ENCODE measurements at regions not wholly inside any gene's neighbourhood (a gene's known extent, or its start where the extent isn't known, plus 50 kb on each side); places are given as distances from the start of the nearest gene placed in this dataset.

GRCh38 chr4:186018261-186018660 is 50.7 kb upstream of the TLR3 start:
- Histone ChIP-seq H3K4me3 (ENCODE audit: control insufficient read depth in 2 of 3, extremely low read depth in 1 of 3, insufficient read depth in 2 of 3, low read depth in 1 of 3, low read length in 3 of 3) (no peak overlapping the region), H3K9ac (ENCODE audit: control insufficient read depth, extremely low read depth, insufficient read depth, low read length) (no peak overlapping the region), H3K79me2 (ENCODE audit: control insufficient read depth, insufficient read depth, low read length) (no peaks in the 10 kb centered on the region), H3K36me3 (ENCODE audit: control insufficient read depth in 2 of 2, extremely low read depth in 1 of 2, insufficient read depth in 2 of 2, low read length in 2 of 2) (no peaks in the 10 kb centered on the region), H3K9me1 (ENCODE audit: control insufficient read depth, extremely low read depth, insufficient read depth, low read length) (no peaks in the 10 kb centered on the region), H3K9me3 (ENCODE audit: control insufficient read depth, low read depth, low read length) (no peaks in the 10 kb centered on the region), H3K4me1 (ENCODE audit: control insufficient read depth, extremely low read depth, insufficient read depth, low read length) (no peaks in the 10 kb centered on the region), H2AFZ (ENCODE audit: control insufficient read depth, low read length) (no peak overlapping the region), H3K4me2 (ENCODE audit: control insufficient read depth, extremely low read depth, insufficient read depth, low read depth, low read length) (no peak overlapping the region), H3K27me3 (ENCODE audit: control insufficient read depth, extremely low read depth, insufficient read depth, low read length) (no peaks in the 10 kb centered on the region), H4K20me1 (ENCODE audit: control insufficient read depth, extremely low read depth, insufficient read depth, low read length) (no peaks in the 10 kb centered on the region), H3K27ac (ENCODE audit: control insufficient read depth, insufficient read depth, low read length) (no peak overlapping the region)
- no peak for FAIRE-seq
- dilution Hi-C loops (cut with MboI; ENCODE audit: extremely low pct_ligation_motif_present, low sequenced_read_pairs), result loop anchor here (25.0 kb wide), 1 partner anchor 381 kb away; no protein-coding TSS in a partner anchor
- TF ChIP-seq EZH2 (IDR thresholded peaks at IDR 0.05; ENCODE audit: low read length) (no peak), CTCF (optimal IDR thresholded peaks at IDR 0.05 in 1 of 3, IDR thresholded peaks at IDR 0.05 in 1 of 3, conservative IDR thresholded peaks at IDR 0.05 in 1 of 3; ENCODE audit: extremely low read depth in 1 of 3, insufficient read depth in 2 of 3, low read length in 3 of 3) (no peak)
- DNase-seq (ENCODE audit: low read depth, low spot score), result no peak

- no peaks in the 10 kb centered on the region for H3K9me3 ChIP-seq (ENCODE audit: control insufficient read depth, low read depth, low read length)
- TF ChIP-seq CTCF (optimal IDR thresholded peaks at IDR 0.05 in 1 of 3, IDR thresholded peaks at IDR 0.05 in 1 of 3, conservative IDR thresholded peaks at IDR 0.05 in 1 of 3; ENCODE audit: extremely low read depth in 1 of 3, insufficient read depth in 2 of 3, low read length in 3 of 3) (no peak), EZH2 (IDR thresholded peaks at IDR 0.05; ENCODE audit: low read length) (no peak)
- no peak overlapping the region for H3K4me3 ChIP-seq (ENCODE audit: control insufficient read depth in 2 of 3, extremely low read depth in 1 of 3, insufficient read depth in 2 of 3, low read depth in 1 of 3, low read length in 3 of 3)
- H3K36me3 ChIP-seq (ENCODE audit: control insufficient read depth in 2 of 2, extremely low read depth in 1 of 2, insufficient read depth in 2 of 2, low read length in 2 of 2), result no peaks in the 10 kb centered on the region
- H3K27me3 ChIP-seq (ENCODE audit: control insufficient read depth, extremely low read depth, insufficient read depth, low read length), result no peaks in the 10 kb centered on the region
- H3K4me1 ChIP-seq (ENCODE audit: control insufficient read depth, extremely low read depth, insufficient read depth, low read length), result no peaks in the 10 kb centered on the region
- H3K4me2 ChIP-seq (ENCODE audit: control insufficient read depth, extremely low read depth, insufficient read depth, low read depth, low read length), result no peak overlapping the region
- DNase-seq (ENCODE audit: low read depth, low spot score), result no peak
- H4K20me1 ChIP-seq (ENCODE audit: control insufficient read depth, extremely low read depth, insufficient read depth, low read length), result no peaks in the 10 kb centered on the region
- H2AFZ ChIP-seq (ENCODE audit: control insufficient read depth, low read length), result no peak overlapping the region
- no peak overlapping the region for H3K9ac ChIP-seq (ENCODE audit: control insufficient read depth, extremely low read depth, insufficient read depth, low read length)
- dilution Hi-C loops (cut with MboI; ENCODE audit: extremely low pct_ligation_motif_present, low sequenced_read_pairs), result loop anchor here (25.0 kb wide), 1 partner anchor 381 kb away; no protein-coding TSS in a partner anchor
- no peaks in the 10 kb centered on the region for H3K79me2 ChIP-seq (ENCODE audit: control insufficient read depth, insufficient read depth, low read length)
- H3K27ac ChIP-seq (ENCODE audit: control insufficient read depth, insufficient read depth, low read length), result no peak overlapping the region
- FAIRE-seq, result no peak
- H3K9me1 ChIP-seq (ENCODE audit: control insufficient read depth, extremely low read depth, insufficient read depth, low read length), result no peaks in the 10 kb centered on the region
Measured at GRCh38 chr4:186018784-186019183, 50.2 kb upstream of the TLR3 start.
